ENCODE measurements at regions not wholly inside any gene's neighbourhood (a gene's known extent, or its start where the extent isn't known, plus 50 kb on each side); places are given as distances from the start of the nearest gene placed in this dataset.
A peak's percentile ranks its signal among the peaks of the same experiment; 100 is the strongest.
"Not testable (repeated sequence)": the region's sequence is repeated elsewhere in the genome, so short reads cannot be mapped to it uniquely, and the experiment has no call there.

- no peaks in the 10 kb centered on the region for H3K36me3 Mint-ChIP-seq (ENCODE audit: low read depth)
- H3K9me3 Mint-ChIP-seq: no peaks in the 10 kb centered on the region
- H3K4me1 Mint-ChIP-seq: peaks cover 74% of the 10 kb centered on the region
- H3K27ac Mint-ChIP-seq: peak overlapping the region; percentile 93
- no peaks in the 10 kb centered on the region for H3K27me3 Mint-ChIP-seq
- DNase-seq: peak; percentile 74
- peak overlapping the region; percentile 81 for H3K4me3 Mint-ChIP-seq
- peak; percentile 65 for ATAC-seq
Measured at GRCh38 chr13:74287724-74288169, 153.5 kb upstream of the KLF12 start.

DNA sequence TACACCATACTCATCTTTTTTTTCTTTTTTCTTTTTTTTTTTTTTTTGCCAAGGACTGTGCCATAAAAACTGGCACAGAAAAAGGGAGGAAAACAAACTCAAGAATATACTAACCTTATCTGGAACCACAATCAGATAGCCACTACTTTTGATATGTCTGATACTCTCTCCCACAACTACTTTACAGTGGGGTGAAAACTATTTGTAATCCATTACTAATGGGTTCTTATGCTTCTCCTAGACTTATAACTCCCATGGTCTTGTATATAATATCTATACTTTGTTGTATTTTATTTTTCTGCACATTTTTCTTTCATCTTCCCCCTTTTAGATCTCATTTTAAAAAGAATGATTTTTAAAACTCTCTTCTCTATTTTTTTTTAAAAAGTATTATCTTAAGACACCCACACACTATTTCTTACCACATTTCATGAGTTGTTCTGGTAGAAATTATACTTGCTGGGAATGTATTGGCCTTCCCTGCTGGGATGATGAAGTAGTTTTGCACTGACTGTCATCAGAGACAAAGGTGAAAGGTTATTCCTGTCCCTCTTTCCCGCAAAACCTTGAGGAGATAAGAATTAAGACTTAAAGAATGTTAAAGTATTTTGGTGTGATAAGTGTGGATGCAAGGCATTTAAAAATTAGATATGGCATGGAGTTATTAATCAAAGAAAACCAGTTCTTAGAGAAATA, 146.7 kb upstream of the KLF12 start:
- H3K9me3 Mint-ChIP-seq: no peaks in the 10 kb centered on the region
- H3K4me1 Mint-ChIP-seq: peaks cover 51% of the 10 kb centered on the region
- H3K4me3 Mint-ChIP-seq: no peak overlapping the region
- peak; percentile 69 for ATAC-seq
- H3K27me3 Mint-ChIP-seq: no peaks in the 10 kb centered on the region
- no peak for DNase-seq
- peak overlapping the region; percentile 34 for H3K27ac Mint-ChIP-seq
- H3K36me3 Mint-ChIP-seq (ENCODE audit: low read depth): no peaks in the 10 kb centered on the region

GRCh38 chr13:74280093-74280794, 146.0 kb upstream of the KLF12 start:
- Mint-ChIP-seq H3K4me3 (no peak overlapping the region), H3K27me3 (no peaks in the 10 kb centered on the region), H3K4me1 (peaks cover 49% of the 10 kb centered on the region), H3K36me3 (ENCODE audit: low read depth) (no peaks in the 10 kb centered on the region), H3K27ac (peak overlapping the region; percentile 34), H3K9me3 (no peaks in the 10 kb centered on the region)
- ATAC-seq: peak; percentile 76
- no peak for DNase-seq

DNA sequence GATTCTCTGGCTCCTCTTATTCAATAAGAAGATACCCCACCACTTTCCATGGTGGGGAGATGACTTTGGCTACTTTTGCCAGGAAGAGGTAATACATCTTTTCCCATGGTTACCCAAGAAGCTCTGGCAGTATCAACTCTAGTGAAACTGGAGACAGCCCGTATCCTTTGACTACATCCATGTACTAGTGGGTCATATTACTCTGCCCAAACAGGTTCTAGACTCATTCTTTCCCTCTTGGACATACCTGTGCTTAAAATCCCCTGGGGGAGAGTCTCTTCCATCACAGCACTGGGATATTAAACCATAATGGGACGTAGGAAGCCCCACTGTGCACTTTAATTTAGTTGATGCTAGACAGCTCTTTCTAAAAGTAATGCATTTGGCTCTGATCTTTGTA, 144.7 kb upstream of the KLF12 start:
- Mint-ChIP-seq H3K4me3 (no peak overlapping the region), H3K4me1 (peaks cover 47% of the 10 kb centered on the region)

DNA sequence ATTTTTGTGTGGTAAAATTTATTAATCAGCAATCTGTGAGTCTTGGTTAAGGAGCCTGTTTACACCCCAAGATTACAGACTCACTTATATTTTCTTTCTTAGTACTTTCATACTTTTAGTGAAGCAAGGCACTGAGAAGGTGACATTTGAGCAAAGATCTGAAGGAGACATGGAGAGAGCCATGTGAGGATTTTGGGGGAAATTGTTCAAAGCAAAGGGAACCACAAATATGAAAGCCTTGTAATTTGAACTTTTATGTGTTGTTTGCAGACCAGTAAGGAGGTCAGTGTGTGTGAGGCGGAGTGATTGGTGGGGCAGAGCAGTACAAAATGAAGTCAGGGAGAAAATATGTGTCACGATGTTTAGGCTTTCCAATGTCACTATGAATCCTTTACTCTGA, 140.7 kb upstream of the KLF12 start:
- no peak overlapping the region for H3K27ac Mint-ChIP-seq
- H3K36me3 Mint-ChIP-seq (ENCODE audit: low read depth): peaks cover 6% of the 10 kb centered on the region
- ATAC-seq (peak; percentile 20), DNase-seq (no peak)
- H3K4me3 Mint-ChIP-seq: no peak overlapping the region
- peaks cover 11% of the 10 kb centered on the region for H3K9me3 Mint-ChIP-seq
- H3K27me3 Mint-ChIP-seq: no peaks in the 10 kb centered on the region
- H3K4me1 Mint-ChIP-seq: peaks cover 32% of the 10 kb centered on the region

More for the DNA sequence above, 144.7 kb upstream of the KLF12 start:
- no peaks in the 10 kb centered on the region for H3K27me3 Mint-ChIP-seq
- H3K27ac Mint-ChIP-seq: no peak overlapping the region
- DNase-seq (no peak), ATAC-seq (no peak)
- H3K9me3 Mint-ChIP-seq: no peaks in the 10 kb centered on the region
- no peaks in the 10 kb centered on the region for H3K36me3 Mint-ChIP-seq (ENCODE audit: low read depth)

DNA sequence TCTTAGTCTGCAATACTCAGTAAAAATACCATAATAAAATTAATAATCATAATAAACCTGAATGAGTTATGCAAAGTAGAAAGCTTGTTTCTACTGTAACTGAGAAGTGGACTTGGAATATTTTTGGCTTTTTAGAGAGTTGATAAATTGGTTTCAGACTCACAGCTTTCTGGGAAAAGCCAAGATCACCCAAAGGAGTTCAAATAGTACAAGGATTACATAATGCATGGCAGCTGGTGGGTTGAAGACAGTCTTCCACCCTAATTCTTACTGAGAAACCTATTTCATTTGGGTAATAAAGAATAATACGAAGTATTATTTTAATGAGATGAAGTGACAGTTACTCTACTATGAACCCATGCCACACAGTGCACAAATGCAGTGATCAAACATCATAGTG, 139.4 kb upstream of the KLF12 start:
- no peaks in the 10 kb centered on the region for H3K27me3 Mint-ChIP-seq
- H3K9me3 Mint-ChIP-seq: peaks cover 11% of the 10 kb centered on the region
- H3K4me3 Mint-ChIP-seq: no peak overlapping the region
- DNase-seq (no peak), ATAC-seq (no peak)
- H3K27ac Mint-ChIP-seq: no peak overlapping the region
- peaks cover 34% of the 10 kb centered on the region for H3K4me1 Mint-ChIP-seq
- peaks cover 6% of the 10 kb centered on the region for H3K36me3 Mint-ChIP-seq (ENCODE audit: low read depth)

- Mint-ChIP-seq H3K36me3 (ENCODE audit: low read depth) (peaks cover 6% of the 10 kb centered on the region), H3K4me1 (peaks cover 34% of the 10 kb centered on the region)
Measured at GRCh38 chr13:74272826-74273225, 138.6 kb upstream of the KLF12 start.

GRCh38 chr13:74270018-74270417, 135.8 kb upstream of the KLF12 start:
- Mint-ChIP-seq H3K27ac (no peak overlapping the region), H3K4me1 (peaks cover 23% of the 10 kb centered on the region), H3K27me3 (no peaks in the 10 kb centered on the region), H3K9me3 (peaks cover 36% of the 10 kb centered on the region), H3K36me3 (ENCODE audit: low read depth) (peaks cover 8% of the 10 kb centered on the region), H3K4me3 (no peak overlapping the region)
- ATAC-seq (peak; percentile 54), DNase-seq (no peak)

More at GRCh38 chr13:74272826-74273225, 138.6 kb upstream of the KLF12 start:
- H3K9me3 Mint-ChIP-seq: peaks cover 12% of the 10 kb centered on the region
- DNase-seq: no peak
- no peak overlapping the region for H3K27ac Mint-ChIP-seq
- no peak overlapping the region for H3K4me3 Mint-ChIP-seq
- H3K27me3 Mint-ChIP-seq: no peaks in the 10 kb centered on the region
- no peak for ATAC-seq

- Mint-ChIP-seq H3K4me1 (peaks cover 7% of the 10 kb centered on the region), H3K9me3 (peaks cover 44% of the 10 kb centered on the region), H3K27me3 (no peaks in the 10 kb centered on the region), H3K36me3 (ENCODE audit: low read depth) (peaks cover 10% of the 10 kb centered on the region), H3K27ac (no peak overlapping the region), H3K4me3 (no peak overlapping the region)
- DNase-seq: no peak
- no peak for ATAC-seq
Measured at GRCh38 chr13:74266861-74267260, 132.7 kb upstream of the KLF12 start.

DNA sequence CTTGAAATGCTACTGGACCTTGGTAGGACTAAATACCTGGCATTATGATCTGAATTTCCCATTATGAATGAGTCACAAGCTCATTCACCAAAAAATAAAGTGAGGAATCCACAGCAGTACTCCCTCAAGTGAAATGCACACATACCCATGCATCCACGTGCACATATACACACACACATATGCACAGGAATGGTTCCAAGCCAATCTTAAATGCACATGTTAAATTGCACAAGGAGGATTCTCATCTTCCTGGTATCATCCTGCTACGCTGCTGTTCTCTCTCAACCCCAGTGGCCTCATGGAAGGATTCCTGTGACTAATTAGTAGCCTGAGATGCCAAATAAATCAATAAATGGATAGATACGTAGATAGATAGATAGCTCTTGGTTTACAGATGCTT, 132.1 kb upstream of the KLF12 start:
- H3K36me3 Mint-ChIP-seq (ENCODE audit: low read depth): peaks cover 10% of the 10 kb centered on the region
- no peaks in the 10 kb centered on the region for H3K27me3 Mint-ChIP-seq
- H3K9me3 Mint-ChIP-seq: peaks cover 42% of the 10 kb centered on the region
- no peak for ATAC-seq
- no peak overlapping the region for H3K4me3 Mint-ChIP-seq
- no peak for DNase-seq
- no peak overlapping the region for H3K27ac Mint-ChIP-seq
- peaks cover 7% of the 10 kb centered on the region for H3K4me1 Mint-ChIP-seq

- no peak for DNase-seq
- Mint-ChIP-seq H3K36me3 (ENCODE audit: low read depth) (peaks cover 10% of the 10 kb centered on the region), H3K27me3 (no peaks in the 10 kb centered on the region), H3K27ac (no peak overlapping the region), H3K4me3 (no peak overlapping the region), H3K4me1 (peaks cover 11% of the 10 kb centered on the region), H3K9me3 (peaks cover 40% of the 10 kb centered on the region)
- ATAC-seq: no peak
Measured at GRCh38 chr13:74264333-74264732, 130.1 kb upstream of the KLF12 start.

GRCh38 chr13:74260420-74260819, 126.2 kb upstream of the KLF12 start:
- not testable (repeated sequence) for ATAC-seq, DNase-seq, H3K4me3 Mint-ChIP-seq, H3K27ac Mint-ChIP-seq, H3K27me3 Mint-ChIP-seq
- H3K36me3 Mint-ChIP-seq (ENCODE audit: low read depth): peaks cover 10% of the 10 kb centered on the region
- peaks cover 43% of the 10 kb centered on the region for H3K4me1 Mint-ChIP-seq
- H3K9me3 Mint-ChIP-seq: peaks cover 19% of the 10 kb centered on the region

DNA sequence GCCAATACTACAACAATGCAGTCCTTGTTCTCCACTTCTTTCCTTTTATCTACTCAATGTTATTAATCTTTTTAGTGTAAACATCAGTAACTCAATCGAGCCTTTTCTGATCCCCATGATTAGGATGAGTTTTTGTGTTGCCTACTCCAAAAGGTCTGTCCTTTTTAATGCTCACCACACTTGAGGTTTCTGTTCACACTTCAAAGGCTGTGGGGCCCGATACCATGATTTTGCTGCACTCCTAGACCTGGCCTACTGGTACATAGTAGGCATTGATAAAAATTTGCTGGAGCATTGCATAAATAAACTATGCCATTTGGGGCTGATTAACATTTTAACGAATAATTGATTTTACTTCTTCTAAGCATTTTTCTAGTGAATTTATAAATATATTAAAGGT, 125.4 kb upstream of the KLF12 start:
- Mint-ChIP-seq H3K4me1 (peaks cover 42% of the 10 kb centered on the region), H3K27me3 (no peaks in the 10 kb centered on the region), H3K36me3 (ENCODE audit: low read depth) (peaks cover 6% of the 10 kb centered on the region), H3K27ac (peak overlapping the region; percentile 25), H3K9me3 (peaks cover 12% of the 10 kb centered on the region), H3K4me3 (peak overlapping the region; percentile 39)
- peak; percentile 60 for ATAC-seq
- DNase-seq: no peak

GRCh38 chr13:74258961-74259360, 124.8 kb upstream of the KLF12 start:
- ATAC-seq (no peak), DNase-seq (no peak)
- peaks cover 7% of the 10 kb centered on the region for H3K9me3 Mint-ChIP-seq
- peaks cover 4% of the 10 kb centered on the region for H3K36me3 Mint-ChIP-seq (ENCODE audit: low read depth)
- peak overlapping the region; percentile 25 for H3K27ac Mint-ChIP-seq
- no peaks in the 10 kb centered on the region for H3K27me3 Mint-ChIP-seq
- peaks cover 48% of the 10 kb centered on the region for H3K4me1 Mint-ChIP-seq
- H3K4me3 Mint-ChIP-seq: no peak overlapping the region

- ATAC-seq: no peak
- H3K36me3 Mint-ChIP-seq (ENCODE audit: low read depth): no peaks in the 10 kb centered on the region
- H3K4me3 Mint-ChIP-seq: no peak overlapping the region
- H3K27ac Mint-ChIP-seq: no peak overlapping the region
- DNase-seq: no peak
- no peaks in the 10 kb centered on the region for H3K9me3 Mint-ChIP-seq
- H3K27me3 Mint-ChIP-seq: no peaks in the 10 kb centered on the region
- peaks cover 66% of the 10 kb centered on the region for H3K4me1 Mint-ChIP-seq
Measured at GRCh38 chr13:74256969-74257368, 122.8 kb upstream of the KLF12 start.
